H1 (cell line): ENCODE measurements at regions not wholly inside any gene's neighbourhood (a gene's known extent, or its start where the extent isn't known, plus 50 kb on each side); places are given as distances from the start of the nearest gene placed in this dataset.

Experiments used
- CTCF ChIP-seq, 3 experiments: IDR thresholded peaks; 1 replicate in 2 of 3; 2 replicates in 1 of 3; pipeline versions ENCODE4 v1.5.1 to v1.6.1; 2011; ENCODE audit warnings: low read length in 3 of 3, mild to moderate bottlenecking in 3 of 3, inconsistent platforms in 2 of 3, low read depth in 1 of 3, moderate library complexity in 1 of 3; ENCODE audit not compliant: insufficient read depth in 1 of 3; ENCODE audit errors: control extremely low read depth in 1 of 3
- EP300 ChIP-seq, 2 experiments: IDR thresholded peaks; 1 replicate in 1 of 2; 2 replicates in 1 of 2; pipeline ENCODE4 v1.6.1; 2011 to 2012; ENCODE audit warnings: low read depth in 2 of 2, low read length in 2 of 2, mild to moderate bottlenecking in 2 of 2, borderline replicate concordance in 1 of 2, inconsistent platforms in 1 of 2, moderate library complexity in 1 of 2
- POLR2A ChIP-seq, 2 experiments: IDR thresholded peaks; 1 replicate in 1 of 2; 2 replicates in 1 of 2; pipeline ENCODE4 v1.6.1; 2011; ENCODE audit warnings: low read depth in 2 of 2, low read length in 2 of 2, mild to moderate bottlenecking in 2 of 2; ENCODE audit errors: control extremely low read depth in 1 of 2
- POLR2AphosphoS5 ChIP-seq: IDR thresholded peaks from 2 replicates; pipeline ENCODE4 v1.6.1; 2011; ENCODE audit warnings: low read depth, low read length
- RAD21 ChIP-seq, 2 experiments: IDR thresholded peaks in 1 of 2; conservative IDR thresholded peaks in 1 of 2; 2 replicates each; pipeline ENCODE4 v1.6.1; 2011; ENCODE audit warnings: low read depth in 2 of 2, low read length in 2 of 2, improper control_type of control experiment in 1 of 2, inconsistent platforms in 1 of 2, mild to moderate bottlenecking in 1 of 2, moderate library complexity in 1 of 2
- TF ChIP-seq, protein P1 (sequence below): IDR thresholded peaks from 2 replicates; pipeline ENCODE4 v1.6.1; 2012; ENCODE audit warnings: inconsistent platforms

DNA sequence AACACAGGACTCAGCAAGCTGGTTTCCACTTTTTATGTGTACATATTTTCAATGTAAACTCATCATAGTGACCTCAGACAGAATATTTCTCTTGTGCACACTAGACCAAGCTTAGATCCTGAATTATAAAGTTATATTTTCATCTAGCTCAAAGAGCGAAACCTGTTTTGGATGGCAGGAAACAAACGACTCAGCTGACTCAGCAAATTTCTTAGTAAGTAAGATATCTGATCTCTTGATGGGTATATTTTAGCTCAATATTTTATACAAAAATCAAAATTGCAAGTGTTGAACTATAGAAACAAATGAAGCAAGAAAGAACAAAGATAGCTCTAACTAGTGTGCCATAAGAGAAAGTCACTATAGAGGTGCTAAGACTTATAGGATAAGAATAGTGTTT lies 1114.5 kb downstream of the STPG2 start:
- TF ChIP-seq CTCF (IDR thresholded peaks at IDR 0.05; ENCODE audit: control extremely low read depth in 1 of 3, insufficient read depth in 1 of 3, low read depth in 1 of 3, low read length in 3 of 3) (no peak), RAD21 (IDR thresholded peaks at IDR 0.05 in 1 of 2, conservative IDR thresholded peaks at IDR 0.05 in 1 of 2; ENCODE audit: low read depth in 2 of 2, low read length in 2 of 2) (no peak), POLR2AphosphoS5 (no peak), POLR2A (IDR thresholded peaks at IDR 0.05; ENCODE audit: control extremely low read depth in 1 of 2, low read depth in 2 of 2, low read length in 2 of 2) (no peak), EP300 (IDR thresholded peaks at IDR 0.05; ENCODE audit: borderline replicate concordance in 1 of 2, low read depth in 2 of 2, low read length in 2 of 2) (no peak)
- TF ChIP-seq, protein P1, sequence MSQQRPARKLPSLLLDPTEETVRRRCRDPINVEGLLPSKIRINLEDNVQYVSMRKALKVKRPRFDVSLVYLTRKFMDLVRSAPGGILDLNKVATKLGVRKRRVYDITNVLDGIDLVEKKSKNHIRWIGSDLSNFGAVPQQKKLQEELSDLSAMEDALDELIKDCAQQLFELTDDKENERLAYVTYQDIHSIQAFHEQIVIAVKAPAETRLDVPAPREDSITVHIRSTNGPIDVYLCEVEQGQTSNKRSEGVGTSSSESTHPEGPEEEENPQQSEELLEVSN = no peak
